ENCODE measurements at regions not wholly inside any gene's neighbourhood (a gene's known extent, or its start where the extent isn't known, plus 50 kb on each side); places are given as distances from the start of the nearest gene placed in this dataset.
A peak's percentile ranks its signal among the peaks of the same experiment; 100 is the strongest.

- no peak for TF ChIP-seq CTCF (IDR thresholded peaks at IDR 0.05; ENCODE audit: unreplicated experiment in 3 of 3)
- peak overlapping the region; percentile 44 to 50 (median 45) for H3K27ac Mint-ChIP-seq
- no peaks in the 10 kb centered on the region for H3K36me3 Mint-ChIP-seq (ENCODE audit: low read depth)
- no peaks in the 10 kb centered on the region for H3K27me3 Mint-ChIP-seq (ENCODE audit: low read depth)
- H3K4me3 Mint-ChIP-seq: no peak overlapping the region
- no peaks in the 10 kb centered on the region for H3K9me3 Mint-ChIP-seq
- H3K4me1 Mint-ChIP-seq: peaks cover 6% of the 10 kb centered on the region
These were observed 310.4 kb downstream of the ARAP2 start for GRCh38 chr4:35933901-35934300.

GRCh38 chr4:35934320-35934981 is 309.9 kb downstream of the ARAP2 start:
- H3K36me3 Mint-ChIP-seq (ENCODE audit: low read depth): no peaks in the 10 kb centered on the region
- H3K27me3 Mint-ChIP-seq (ENCODE audit: low read depth): no peaks in the 10 kb centered on the region
- TF ChIP-seq CTCF (IDR thresholded peaks at IDR 0.05; ENCODE audit: unreplicated experiment in 3 of 3): peak; percentile 54 to 73 (median 60)
- H3K9me3 Mint-ChIP-seq: no peaks in the 10 kb centered on the region
- H3K4me1 Mint-ChIP-seq: peaks cover 6% of the 10 kb centered on the region
- H3K4me3 Mint-ChIP-seq: no peak overlapping the region
- H3K27ac Mint-ChIP-seq: peak overlapping the region; percentile 44 to 50 (median 45)

- Mint-ChIP-seq H3K36me3 (ENCODE audit: low read depth) (no peaks in the 10 kb centered on the region), H3K27ac (no peak overlapping the region), H3K4me3 (no peak overlapping the region), H3K9me3 (no peaks in the 10 kb centered on the region), H3K27me3 (ENCODE audit: low read depth) (no peaks in the 10 kb centered on the region), H3K4me1 (peaks cover 4% of the 10 kb centered on the region)
- no peak for TF ChIP-seq CTCF (IDR thresholded peaks at IDR 0.05; ENCODE audit: unreplicated experiment in 3 of 3)
These were observed 305.4 kb downstream of the ARAP2 start for GRCh38 chr4:35938936-35939335.

- TF ChIP-seq CTCF (IDR thresholded peaks at IDR 0.05; ENCODE audit: unreplicated experiment in 3 of 3): no peak
- Mint-ChIP-seq H3K27me3 (ENCODE audit: low read depth) (no peaks in the 10 kb centered on the region), H3K27ac (no peak overlapping the region), H3K9me3 (no peaks in the 10 kb centered on the region), H3K4me1 (no peaks in the 10 kb centered on the region), H3K4me3 (no peak overlapping the region), H3K36me3 (ENCODE audit: low read depth) (no peaks in the 10 kb centered on the region)
These were observed 304.6 kb downstream of the ARAP2 start for GRCh38 chr4:35939751-35940150.

- Mint-ChIP-seq H3K27ac (no peak overlapping the region), H3K4me1 (no peaks in the 10 kb centered on the region), H3K27me3 (ENCODE audit: low read depth) (no peaks in the 10 kb centered on the region), H3K4me3 (no peak overlapping the region), H3K9me3 (no peaks in the 10 kb centered on the region), H3K36me3 (ENCODE audit: low read depth) (no peaks in the 10 kb centered on the region)
- TF ChIP-seq CTCF (IDR thresholded peaks at IDR 0.05; ENCODE audit: unreplicated experiment in 3 of 3): no peak
These were observed 302.2 kb downstream of the ARAP2 start for GRCh38 chr4:35942092-35942491.

- Mint-ChIP-seq H3K4me3 (no peak overlapping the region), H3K9me3 (no peaks in the 10 kb centered on the region), H3K27me3 (ENCODE audit: low read depth) (no peaks in the 10 kb centered on the region), H3K27ac (no peak overlapping the region), H3K36me3 (ENCODE audit: low read depth) (no peaks in the 10 kb centered on the region), H3K4me1 (no peaks in the 10 kb centered on the region)
- no peak for TF ChIP-seq CTCF (IDR thresholded peaks at IDR 0.05; ENCODE audit: unreplicated experiment in 3 of 3)
These were observed 300.7 kb downstream of the ARAP2 start for GRCh38 chr4:35943606-35944005.

Measured in nephron (organoid).